NCI-H2107 (cell line): ENCODE measurements at regions not wholly inside any gene's neighbourhood (a gene's known extent, or its start where the extent isn't known, plus 50 kb on each side); places are given as distances from the start of the nearest gene placed in this dataset.

Experiments used
- DNase-seq: peaks from one replicate; lab custom pipeline; 2025; lab: John Stamatoyannopoulos, UW

- no peak for DNase-seq
Observed at GRCh38 chr21:41651830-41652229, 115.0 kb downstream of the RIPK4 start.

GRCh38 chr21:41651406-41651805 lies 115.4 kb downstream of the RIPK4 start:
- no peak for DNase-seq

DNA sequence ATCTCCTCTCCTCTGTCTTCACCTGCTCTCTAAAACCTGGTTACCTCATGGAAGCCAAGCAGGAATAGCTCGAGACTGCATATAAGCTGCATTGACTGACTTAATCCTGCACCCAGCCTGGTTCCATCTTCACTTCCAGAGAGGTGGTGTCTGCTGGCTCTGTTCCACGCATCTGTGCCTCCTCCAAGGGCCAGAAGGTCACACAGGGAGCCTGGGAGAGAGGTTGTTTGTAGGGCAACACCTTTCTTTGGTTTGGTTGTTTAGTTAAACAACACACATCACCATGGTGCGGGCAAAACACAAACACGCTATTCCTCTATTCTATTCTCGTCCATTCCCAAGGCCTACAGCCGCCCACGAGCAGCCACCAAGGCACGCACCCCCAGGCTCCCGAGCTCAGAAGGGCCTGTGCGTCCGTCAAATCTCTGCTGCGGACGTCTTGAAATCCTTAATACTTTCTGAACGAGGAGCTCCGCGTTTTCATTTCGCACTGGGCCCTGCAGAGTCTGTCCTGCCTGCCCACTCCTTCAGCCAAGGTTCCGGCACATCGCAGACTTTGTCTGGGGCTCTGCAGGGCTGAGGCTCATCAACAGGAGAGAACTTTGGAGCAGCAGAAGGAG lies 116.2 kb downstream of the RIPK4 start:
- no peak for DNase-seq

- no peak for DNase-seq
Observed at GRCh38 chr21:41648591-41649031, 118.2 kb downstream of the RIPK4 start.

GRCh38 chr21:41647806-41648561 lies 118.9 kb downstream of the RIPK4 start:
- no peak for DNase-seq

- DNase-seq: no peak
Observed at GRCh38 chr21:41643246-41643966, 123.4 kb downstream of the RIPK4 start.

DNA sequence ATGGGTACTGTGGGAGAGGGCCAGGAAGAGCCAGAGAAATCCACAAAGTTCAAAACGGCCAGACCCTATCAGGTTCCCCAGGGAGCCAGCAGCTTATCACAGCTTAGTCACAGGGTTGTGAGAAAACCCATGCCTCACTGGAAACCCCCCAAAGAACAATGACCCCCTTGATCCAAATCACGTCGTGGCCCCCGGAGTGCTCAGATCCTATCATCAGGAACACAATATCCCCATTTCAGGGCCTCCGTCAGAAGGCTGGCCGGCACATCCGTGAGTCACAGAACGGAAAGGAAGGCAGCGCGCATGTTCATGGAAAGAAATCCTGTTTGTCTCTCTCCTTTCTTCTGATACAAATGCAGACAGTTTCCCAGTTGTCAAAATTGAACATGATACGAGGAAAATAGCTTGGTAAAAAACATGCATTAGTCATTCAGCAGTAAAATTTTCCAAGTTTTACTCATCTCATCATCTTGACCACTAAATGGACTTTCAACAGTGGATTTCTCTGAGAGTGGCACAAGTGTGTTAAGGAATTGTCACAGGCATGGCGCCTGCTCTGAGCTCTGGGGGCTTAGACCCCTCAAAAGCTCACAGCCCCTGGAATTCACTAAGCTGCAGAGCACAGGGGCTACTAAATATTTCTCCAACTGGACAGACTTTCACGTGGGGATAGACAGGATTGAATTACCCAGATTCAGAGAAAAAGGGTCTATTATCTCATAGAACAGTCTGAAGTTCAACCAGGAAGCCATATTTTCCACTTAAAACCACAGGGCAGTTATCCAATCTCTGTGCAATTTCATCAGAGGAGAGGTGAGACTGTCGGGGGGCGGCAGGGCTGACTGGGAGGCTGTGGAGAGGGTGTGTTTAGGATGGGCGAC lies 124.8 kb downstream of the RIPK4 start:
- DNase-seq: no peak

GRCh38 chr21:41641510-41641815 lies 125.4 kb downstream of the RIPK4 start:
- DNase-seq: no peak

- no peak for DNase-seq
Observed at GRCh38 chr21:41640748-41641509, 125.9 kb downstream of the RIPK4 start.

GRCh38 chr21:41639766-41640165 lies 127.1 kb downstream of the RIPK4 start:
- no peak for DNase-seq

DNA sequence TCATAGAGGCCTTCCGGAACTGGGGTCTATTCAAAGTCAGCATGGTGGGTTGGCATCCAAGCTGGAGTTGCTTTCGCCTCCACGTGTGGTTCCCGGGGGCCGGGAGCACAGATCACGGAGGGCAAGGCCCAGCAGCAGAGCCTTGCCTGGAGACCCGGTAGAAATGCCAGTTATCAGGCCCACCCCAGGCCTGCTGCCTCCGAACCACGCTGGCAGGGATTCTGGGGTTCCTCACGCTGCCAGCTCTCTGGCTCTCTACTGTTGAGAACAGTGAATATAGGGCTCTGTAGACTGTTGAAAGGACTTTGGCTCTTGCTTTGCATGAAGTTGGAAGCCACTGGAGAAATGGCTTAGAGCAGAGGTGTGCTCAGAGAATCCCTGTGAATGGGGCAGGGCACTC lies 127.5 kb downstream of the RIPK4 start:
- DNase-seq: no peak

DNA sequence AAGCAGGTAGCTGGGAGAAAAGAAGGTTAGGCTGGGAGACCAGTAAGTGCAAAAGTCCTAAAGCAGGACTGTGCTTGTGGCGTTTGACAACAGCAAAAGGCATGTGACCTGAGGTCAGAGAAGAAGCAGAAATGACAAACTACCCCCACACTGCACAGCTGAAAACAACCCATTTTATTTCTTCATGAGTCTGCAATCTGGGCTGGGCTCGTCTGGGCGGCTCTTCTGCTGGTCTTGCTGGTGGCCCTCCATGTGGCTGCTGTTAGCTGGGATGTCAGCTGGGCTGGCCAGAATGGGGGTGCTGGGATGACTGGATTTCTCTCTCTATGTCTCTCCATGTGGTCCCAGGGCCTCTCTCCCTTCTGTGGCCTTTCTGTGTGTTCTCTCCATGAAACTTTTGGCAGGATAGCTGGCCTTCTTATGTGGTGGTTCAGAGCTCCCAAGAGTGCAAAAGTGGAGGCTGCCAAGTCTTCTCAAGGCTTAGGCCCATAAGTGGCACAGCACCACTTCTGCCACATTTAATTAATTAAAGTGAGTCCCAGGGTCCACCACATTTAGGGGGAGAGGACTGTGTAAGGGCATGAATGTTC lies 128.6 kb downstream of the RIPK4 start:
- DNase-seq: no peak

- DNase-seq: no peak
Observed at GRCh38 chr21:41636636-41637630, 129.0 kb upstream of the TMPRSS2 start.

GRCh38 chr21:41635874-41636273 lies 127.9 kb upstream of the TMPRSS2 start:
- DNase-seq: no peak

GRCh38 chr21:41634858-41635257 lies 126.9 kb upstream of the TMPRSS2 start:
- no peak for DNase-seq

DNA sequence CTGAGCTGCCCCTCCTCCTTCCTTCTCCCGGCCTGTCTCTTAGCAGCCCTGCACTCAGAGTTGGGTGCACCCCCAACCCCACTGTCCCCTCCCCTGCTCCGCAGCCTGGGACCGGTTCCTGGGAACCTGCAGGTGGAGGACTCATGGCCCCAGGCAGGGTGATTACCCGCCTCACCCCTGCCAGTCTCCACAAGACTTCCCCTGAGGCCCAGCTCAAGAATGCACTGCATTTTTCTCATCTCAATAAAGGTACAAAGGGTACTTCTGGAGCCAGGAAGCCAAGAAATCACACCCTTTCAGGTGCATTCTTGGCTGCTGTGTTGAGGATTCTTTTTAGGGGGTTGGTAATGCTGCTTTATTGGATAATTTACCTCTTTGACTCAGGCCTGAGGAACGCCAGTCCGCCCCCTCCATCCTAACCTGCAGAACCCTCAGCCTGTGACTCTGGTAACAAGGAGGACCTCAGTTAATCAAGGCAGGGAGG lies 126.3 kb upstream of the TMPRSS2 start:
- no peak for DNase-seq

GRCh38 chr21:41633627-41634026 lies 125.7 kb upstream of the TMPRSS2 start:
- no peak for DNase-seq

GRCh38 chr21:41632748-41633475 lies 125.0 kb upstream of the TMPRSS2 start:
- DNase-seq: no peak
